Fibroblast of mammary gland (primary cell): ENCODE measurements at regions not wholly inside any gene's neighbourhood (a gene's known extent, or its start where the extent isn't known, plus 50 kb on each side); places are given as distances from the start of the nearest gene placed in this dataset.

Experiments
- DNase-seq: peaks from one replicate; pipeline ENCODE4 v3.0.0-alpha.2; 2010; ENCODE audit warnings: low read depth
- H3K4me3 ChIP-seq: 2 replicates; pipeline ENCODE4 v1.5.1; 2011; ENCODE audit warnings: low read depth, mild to moderate bottlenecking, low read length, moderate library complexity; ENCODE audit not compliant: control insufficient read depth
- TF ChIP-seq, protein P1 (sequence below): conservative IDR thresholded peaks from 2 replicates; pipeline ENCODE4 v1.5.1; 2011; ENCODE audit warnings: low read depth, low read length, inconsistent platforms; ENCODE audit not compliant: control insufficient read depth, insufficient read depth

DNA sequence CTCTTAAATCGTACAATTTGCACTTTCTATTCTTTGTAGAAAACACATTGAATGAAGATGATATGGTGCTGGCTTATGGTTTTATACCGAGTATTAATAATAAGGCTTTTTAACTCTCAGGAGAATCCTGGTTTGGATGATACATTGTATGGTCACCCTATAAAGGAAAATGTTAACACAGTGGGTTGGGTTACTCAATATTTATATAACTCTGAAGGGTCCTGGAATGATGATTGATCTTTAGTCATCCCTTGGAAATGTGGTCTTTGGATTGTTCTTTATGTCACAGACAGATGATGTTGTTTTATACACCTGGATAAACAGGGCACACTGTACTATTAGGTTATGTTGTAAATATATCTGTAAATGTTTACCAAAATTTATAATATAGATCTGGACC, 496.2 kb upstream of the NDST4 start:
- H3K4me3 ChIP-seq: no peak overlapping the region
- DNase-seq: no peak
- TF ChIP-seq, protein P1, sequence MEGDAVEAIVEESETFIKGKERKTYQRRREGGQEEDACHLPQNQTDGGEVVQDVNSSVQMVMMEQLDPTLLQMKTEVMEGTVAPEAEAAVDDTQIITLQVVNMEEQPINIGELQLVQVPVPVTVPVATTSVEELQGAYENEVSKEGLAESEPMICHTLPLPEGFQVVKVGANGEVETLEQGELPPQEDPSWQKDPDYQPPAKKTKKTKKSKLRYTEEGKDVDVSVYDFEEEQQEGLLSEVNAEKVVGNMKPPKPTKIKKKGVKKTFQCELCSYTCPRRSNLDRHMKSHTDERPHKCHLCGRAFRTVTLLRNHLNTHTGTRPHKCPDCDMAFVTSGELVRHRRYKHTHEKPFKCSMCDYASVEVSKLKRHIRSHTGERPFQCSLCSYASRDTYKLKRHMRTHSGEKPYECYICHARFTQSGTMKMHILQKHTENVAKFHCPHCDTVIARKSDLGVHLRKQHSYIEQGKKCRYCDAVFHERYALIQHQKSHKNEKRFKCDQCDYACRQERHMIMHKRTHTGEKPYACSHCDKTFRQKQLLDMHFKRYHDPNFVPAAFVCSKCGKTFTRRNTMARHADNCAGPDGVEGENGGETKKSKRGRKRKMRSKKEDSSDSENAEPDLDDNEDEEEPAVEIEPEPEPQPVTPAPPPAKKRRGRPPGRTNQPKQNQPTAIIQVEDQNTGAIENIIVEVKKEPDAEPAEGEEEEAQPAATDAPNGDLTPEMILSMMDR: no peak

DNA sequence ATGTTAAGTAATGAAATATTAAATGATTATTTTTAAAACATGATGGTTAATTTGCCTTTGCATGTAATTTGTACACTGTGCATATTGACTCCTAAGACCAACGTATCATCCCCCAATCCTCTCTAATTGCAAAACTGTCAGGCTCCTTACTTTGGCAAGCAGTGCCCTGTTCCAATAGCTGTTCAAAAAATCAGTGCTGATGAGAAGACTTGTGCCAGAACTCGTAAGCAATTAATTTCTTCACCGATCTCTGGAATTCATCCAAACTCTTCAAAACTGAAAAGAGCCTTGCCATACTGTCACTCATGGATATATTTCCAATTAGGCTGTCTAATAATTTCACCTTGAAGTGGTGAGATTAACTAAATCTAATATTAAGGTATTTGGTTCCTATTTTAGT, 493.9 kb upstream of the NDST4 start:
- no peak for DNase-seq
- TF ChIP-seq, protein P1: no peak
- no peak overlapping the region for H3K4me3 ChIP-seq

DNA sequence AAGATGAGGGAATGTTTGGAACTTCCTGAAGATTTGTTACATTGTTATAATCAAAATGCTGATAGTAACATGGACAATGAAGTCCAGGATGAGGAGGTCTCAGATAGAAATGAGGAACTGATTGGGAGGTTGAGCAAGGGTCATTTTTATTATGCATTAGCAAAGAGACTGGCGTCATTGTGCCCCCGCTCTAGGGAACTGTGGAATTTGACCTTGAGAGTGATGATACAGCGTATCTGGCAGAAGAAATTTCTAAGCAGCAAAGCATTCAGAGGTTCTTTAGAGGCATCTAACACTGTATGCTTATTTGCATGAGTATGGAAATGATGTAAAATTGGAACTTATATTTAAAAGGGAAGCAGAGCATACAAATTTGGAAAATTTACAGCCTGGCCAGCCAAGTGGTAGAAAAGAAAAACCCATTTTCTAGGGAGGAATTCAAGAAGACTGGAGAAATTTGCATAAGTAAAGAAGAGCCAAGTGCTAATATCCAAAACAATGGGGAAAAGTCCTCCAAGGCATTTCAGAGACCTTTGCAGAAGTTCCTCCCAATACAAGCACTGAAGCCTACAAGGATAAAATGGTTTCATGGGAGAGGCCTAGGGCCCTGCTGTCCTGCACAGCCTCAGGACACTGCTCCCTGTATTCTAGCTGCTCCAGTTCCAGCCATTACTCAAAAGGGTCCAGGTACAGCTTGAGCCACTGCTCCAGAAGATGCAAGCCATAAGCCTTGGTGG, 483.0 kb upstream of the NDST4 start:
- H3K4me3 ChIP-seq: no peak overlapping the region
- no peak for DNase-seq
- TF ChIP-seq, protein P1: no peak

DNA sequence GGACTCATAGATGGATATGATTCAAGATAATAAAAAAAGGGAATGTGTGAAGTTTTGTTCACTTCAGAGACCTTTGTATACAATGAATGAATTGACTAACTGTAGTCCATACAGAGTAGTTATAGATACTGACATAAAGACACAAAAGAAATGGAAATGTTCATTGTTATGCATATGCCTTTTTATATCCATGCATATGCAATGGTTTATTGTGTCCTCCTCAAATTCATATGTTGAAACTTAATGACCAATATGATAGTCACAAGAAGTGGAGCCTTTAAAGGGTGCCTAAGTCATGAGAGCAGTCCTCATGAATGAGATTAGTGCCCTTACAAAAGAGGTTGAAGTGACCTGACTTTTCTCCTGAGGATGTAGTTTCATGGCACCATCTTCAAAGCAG, 467.5 kb upstream of the NDST4 start:
- no peak overlapping the region for H3K4me3 ChIP-seq
- TF ChIP-seq, protein P1: no peak
- DNase-seq: no peak

DNA sequence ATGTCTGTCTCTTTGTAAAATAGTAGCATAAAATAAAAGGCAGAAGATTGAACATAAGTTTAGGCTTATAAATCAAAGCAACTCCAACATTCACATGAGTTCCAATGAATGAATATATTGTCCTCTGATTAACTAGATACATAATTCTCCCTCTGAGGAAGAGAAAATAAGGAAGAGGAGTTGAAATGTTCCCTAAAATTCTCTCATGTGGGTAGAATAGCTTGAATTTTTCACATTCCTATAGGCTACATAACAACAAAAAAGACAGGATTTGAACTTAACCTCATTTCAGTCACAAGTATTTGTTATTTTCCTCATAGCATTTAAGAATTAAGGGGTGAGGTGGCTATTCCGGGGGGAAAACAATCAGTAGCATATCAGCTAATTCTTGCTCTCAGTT, 462.4 kb upstream of the NDST4 start:
- DNase-seq: no peak
- H3K4me3 ChIP-seq: no peak overlapping the region
- TF ChIP-seq, protein P1: no peak

DNA sequence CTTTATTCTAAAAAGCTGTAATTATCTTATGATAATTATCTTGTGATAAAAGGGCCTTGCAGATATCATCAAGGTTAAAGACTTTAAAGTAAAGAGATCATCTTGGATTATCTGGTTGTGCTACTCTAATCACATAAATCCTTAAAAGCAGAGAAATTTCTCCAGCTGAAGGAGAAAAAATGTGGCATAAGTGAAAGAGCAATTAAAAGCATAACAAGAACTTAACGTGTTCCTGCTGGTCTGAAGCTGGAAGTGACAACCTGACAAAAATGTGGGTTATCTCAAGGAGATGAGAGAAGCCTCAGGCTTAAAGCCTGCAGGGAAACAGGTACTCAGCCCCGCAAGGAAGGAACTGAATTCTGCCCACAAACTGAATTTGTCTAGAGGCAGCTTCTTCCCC, 449.1 kb upstream of the NDST4 start:
- no peak for DNase-seq
- TF ChIP-seq, protein P1: no peak
- H3K4me3 ChIP-seq: no peak overlapping the region
